ENCODE measurements at regions not wholly inside any gene's neighbourhood (a gene's known extent, or its start where the extent isn't known, plus 50 kb on each side); places are given as distances from the start of the nearest gene placed in this dataset.
"Not testable (repeated sequence)": the region's sequence is repeated elsewhere in the genome, so short reads cannot be mapped to it uniquely, and the experiment has no call there.

DNA sequence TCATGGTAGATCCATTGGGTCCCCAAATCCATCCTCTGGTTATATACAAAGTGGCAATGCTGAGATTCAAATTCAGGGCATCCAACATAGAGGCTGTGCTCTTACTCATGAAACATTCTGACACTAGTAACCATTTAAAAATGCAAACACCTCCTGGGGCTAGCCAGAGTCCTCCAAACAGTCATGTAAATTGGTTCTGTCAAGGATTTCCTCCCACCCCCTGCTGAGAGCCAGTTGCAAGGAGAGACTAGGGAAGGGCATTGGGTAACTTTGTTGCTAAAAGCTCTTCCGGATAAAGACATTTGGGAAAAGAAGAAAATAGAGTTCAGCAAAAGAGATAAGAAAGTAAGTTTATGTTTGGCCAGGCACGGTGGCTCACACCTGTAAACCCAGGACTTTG lies 58.3 kb downstream of the ART5 start:
- peaks cover 43% of the 10 kb centered on the region for H3K27me3 Mint-ChIP-seq
- ATAC-seq; H3K4me1 Mint-ChIP-seq; H3K4me3 Mint-ChIP-seq; H3K9me3 Mint-ChIP-seq; H3K36me3 Mint-ChIP-seq (ENCODE audit: low read depth); H3K27ac Mint-ChIP-seq; DNase-seq: not testable (repeated sequence)

DNA sequence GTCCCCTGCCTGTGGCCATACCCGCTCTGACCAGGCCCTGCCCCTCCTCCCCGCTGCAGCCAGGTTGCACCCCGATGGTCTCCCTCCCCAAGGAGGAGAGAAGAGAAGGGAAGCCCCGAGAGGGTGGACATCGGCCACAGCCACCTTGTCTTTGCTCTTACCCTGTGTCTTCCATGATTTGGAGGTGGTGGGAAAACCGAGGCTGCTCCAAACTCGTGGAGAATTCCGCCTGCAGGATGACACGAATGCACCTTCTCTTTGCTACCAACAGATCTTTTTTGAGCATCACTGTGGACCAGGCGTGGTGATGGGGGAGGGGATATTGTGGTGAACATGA lies 60.4 kb downstream of the ART5 start:
- not testable (repeated sequence) for H3K36me3 Mint-ChIP-seq (ENCODE audit: low read depth); DNase-seq; H3K4me1 Mint-ChIP-seq; ATAC-seq; H3K9me3 Mint-ChIP-seq
- H3K27me3 Mint-ChIP-seq, result peaks cover 42% of the 10 kb centered on the region
- H3K27ac Mint-ChIP-seq, result peak overlapping the region; percentile 40
- H3K4me3 Mint-ChIP-seq, result peak overlapping the region; percentile 38

DNA sequence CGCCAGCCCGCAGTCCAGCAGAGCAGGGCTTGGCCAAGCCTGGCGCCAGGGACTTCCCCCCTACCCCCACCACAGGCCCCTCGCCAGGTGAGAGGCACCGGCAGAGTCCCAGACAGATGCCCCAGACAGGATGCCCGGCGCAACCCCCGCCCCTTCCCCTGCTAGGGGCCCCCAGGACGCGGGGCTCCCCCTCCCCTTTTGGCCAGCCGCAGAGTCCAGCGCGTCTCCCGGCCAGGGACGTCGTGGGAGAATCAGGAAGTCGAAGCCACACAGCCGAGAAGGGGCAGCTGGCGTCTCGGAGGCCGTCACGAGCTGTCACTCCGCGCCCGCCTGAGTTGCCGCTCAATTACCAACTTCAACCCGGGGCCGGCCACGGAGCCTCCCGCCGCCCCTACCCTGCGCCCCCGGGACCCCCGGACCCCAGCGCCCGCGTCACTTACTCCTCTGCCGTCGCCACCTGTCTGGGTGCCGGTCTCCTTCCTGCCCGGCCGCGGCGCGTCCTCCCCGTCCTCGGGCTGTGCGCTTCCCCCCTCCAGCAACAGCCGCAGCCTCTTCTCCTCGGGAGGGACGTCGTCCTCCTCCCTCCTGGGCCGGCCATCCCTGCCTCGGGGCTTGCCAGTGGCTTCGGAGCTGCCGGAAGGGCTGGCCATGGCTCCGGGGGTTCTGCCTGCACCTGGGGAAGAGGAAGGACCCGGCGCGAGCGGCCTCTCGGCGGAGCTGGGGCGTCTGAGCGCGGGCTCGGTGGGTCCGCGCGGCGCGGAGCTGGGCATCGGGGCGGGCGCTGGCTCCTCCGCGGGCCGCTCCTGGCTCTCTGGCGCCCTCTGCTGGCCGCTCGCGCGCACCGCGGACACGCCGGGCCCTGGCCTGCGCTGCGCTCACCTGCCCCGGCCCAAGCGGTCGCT lies 61.1 kb downstream of the ART5 start:
- not testable (repeated sequence) for ATAC-seq; H3K36me3 Mint-ChIP-seq (ENCODE audit: low read depth); H3K27ac Mint-ChIP-seq; H3K4me1 Mint-ChIP-seq; H3K9me3 Mint-ChIP-seq
- Mint-ChIP-seq H3K27me3 (peaks cover 40% of the 10 kb centered on the region), H3K4me3 (peak overlapping the region; percentile 38)
- peak; percentile 73 for DNase-seq

DNA sequence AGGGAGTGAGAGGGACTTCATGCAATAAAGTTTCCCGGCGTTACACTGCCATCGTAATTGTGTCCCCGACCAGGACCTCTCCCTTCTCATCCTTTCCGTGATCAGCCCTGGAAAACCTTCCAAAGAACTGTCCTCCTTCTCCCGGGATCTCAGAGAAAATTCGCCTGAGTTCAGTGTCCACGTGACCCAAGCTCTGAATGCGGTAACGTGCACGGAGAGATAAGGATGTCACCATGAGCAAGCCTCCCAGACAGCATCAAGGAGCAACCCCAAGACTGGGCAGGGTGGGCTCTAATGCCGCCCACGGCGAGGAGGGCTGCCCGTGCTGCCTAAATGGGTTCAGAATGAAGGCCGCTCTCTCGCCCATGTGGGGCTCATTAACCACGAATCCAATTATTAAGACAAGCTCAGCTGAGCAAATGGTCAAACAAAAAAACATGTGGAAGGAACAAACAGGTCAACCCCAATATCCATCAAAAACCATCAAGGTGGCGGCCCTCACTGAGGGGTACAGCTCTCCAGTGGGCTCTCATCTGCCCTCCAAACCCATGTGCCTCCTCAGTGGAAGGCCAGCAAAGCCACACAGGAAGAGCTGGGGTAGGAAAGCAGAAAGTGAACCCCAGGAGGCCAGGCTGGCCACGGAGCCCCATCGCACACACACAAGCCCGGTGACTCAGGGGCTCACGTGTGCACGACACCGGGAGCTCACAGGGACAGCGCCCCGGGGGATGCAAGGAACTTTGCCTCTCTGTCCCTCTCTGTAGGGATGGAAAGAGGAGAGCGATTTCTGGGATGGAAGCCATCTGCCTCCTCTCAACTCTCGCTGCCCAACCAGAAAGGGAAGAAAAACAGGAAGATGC lies 62.0 kb downstream of the ART5 start:
- not testable (repeated sequence) for DNase-seq; H3K9me3 Mint-ChIP-seq; H3K4me1 Mint-ChIP-seq; H3K36me3 Mint-ChIP-seq (ENCODE audit: low read depth); H3K27ac Mint-ChIP-seq; ATAC-seq
- Mint-ChIP-seq H3K4me3 (peak overlapping the region; percentile 36), H3K27me3 (peaks cover 41% of the 10 kb centered on the region)

DNA sequence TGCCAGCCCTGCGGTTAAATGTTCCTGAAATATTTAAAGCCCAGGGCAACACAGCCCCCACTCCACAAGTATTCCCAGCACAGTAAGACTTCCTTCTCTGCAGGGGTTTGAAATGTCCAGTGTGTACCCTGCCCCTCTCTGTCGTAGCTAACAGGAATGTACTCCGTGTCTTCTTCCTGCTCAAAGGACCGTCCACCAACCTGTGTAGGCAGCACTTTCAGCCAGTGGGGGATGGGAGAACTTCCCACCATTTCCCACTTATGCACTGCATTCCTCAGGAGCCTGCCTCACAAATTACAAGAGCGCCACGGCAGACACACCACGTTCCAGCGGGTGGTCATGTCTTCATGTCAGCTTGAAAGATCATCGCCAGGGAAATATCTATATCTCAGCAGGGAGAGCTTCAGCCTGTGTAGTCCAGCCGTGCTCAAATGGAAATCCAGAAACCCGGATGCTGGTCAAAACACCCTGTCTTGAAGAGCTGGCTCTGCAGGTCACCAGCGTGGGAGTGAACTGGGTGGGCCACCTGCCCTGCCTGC lies 65.7 kb downstream of the ART5 start:
- ATAC-seq; H3K36me3 Mint-ChIP-seq (ENCODE audit: low read depth); H3K9me3 Mint-ChIP-seq; H3K4me3 Mint-ChIP-seq; H3K4me1 Mint-ChIP-seq; DNase-seq; H3K27ac Mint-ChIP-seq: not testable (repeated sequence)
- H3K27me3 Mint-ChIP-seq, result peaks cover 27% of the 10 kb centered on the region

DNA sequence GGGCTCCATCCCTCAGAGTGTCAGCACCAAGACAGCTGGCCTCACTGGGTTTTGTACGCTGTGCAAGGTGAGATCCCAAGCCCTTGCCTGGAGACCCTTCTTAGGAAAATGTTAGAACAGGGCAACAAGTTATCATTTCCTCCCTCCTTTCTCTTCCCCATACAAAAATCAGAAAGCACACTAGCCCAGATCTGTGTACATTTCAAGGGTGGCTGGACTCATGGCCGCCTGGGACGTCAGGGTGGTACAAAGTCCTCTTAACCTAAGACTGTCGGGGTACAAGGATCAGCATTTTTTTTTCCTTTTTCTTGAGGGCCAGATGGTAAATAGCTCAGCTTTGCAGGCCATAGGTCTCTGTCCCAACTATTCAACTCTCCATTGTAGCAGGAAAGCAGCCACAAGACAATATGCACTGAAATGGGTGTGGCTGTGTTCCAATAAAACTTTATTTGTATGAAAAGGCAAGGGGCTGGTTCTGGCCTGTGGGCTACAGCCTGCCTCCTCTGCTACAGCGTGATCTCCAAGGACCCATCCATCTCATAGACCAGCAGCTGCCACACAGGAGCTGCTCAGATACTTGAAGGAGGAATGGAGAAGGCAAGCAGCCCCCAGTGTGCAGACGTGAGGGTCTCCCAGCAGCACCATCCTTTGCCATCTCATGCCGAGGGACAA lies 68.7 kb downstream of the ART5 start:
- not testable (repeated sequence) for ATAC-seq, H3K4me1 Mint-ChIP-seq, H3K27ac Mint-ChIP-seq

DNA sequence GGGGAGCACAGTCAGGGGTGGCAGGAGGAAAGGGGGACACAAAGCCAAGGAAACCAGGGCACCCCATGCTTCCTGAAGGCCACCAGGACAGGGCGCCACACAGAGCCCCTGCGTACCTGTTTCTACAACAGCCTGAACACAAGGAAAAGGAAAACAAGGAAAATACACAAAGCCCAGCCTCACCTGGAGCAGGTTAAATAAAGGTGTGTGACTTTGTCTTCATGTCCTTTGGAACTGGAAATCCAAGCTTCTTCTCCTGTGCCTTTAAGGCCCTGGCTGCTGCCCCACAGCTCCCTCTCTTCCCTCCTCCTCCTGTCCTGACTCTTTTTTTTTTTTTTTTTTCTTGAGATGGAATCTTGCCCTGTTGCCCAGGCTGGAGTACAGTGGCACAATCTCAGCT lies 70.0 kb downstream of the ART5 start:
- H3K36me3 Mint-ChIP-seq (ENCODE audit: low read depth); ATAC-seq; H3K27ac Mint-ChIP-seq; DNase-seq; H3K4me3 Mint-ChIP-seq; H3K27me3 Mint-ChIP-seq; H3K4me1 Mint-ChIP-seq; H3K9me3 Mint-ChIP-seq: not testable (repeated sequence)

More for the DNA sequence above, 68.7 kb downstream of the ART5 start:
- not testable (repeated sequence) for DNase-seq; H3K36me3 Mint-ChIP-seq (ENCODE audit: low read depth); H3K27me3 Mint-ChIP-seq; H3K4me3 Mint-ChIP-seq; H3K9me3 Mint-ChIP-seq

DNA sequence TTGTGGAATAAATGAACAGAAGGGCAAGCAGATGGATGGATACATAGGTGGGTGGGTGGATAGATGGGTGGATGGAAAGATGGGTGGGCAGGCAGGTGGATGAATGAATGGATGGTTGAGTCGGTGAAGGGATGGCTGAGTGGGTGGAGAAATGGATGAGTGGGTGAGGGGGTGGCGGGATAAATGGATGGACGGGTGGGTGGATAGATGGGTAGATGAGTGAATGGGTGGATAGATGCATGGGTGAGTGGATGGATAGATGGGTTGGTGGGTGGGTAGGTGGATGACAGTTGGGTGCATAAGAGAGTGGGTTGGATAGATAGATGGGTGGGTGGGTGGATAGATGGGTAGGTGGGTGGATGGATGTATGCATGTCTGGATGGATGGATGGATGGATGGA lies 76.0 kb downstream of the ART5 start:
- not testable (repeated sequence) for DNase-seq; H3K4me3 Mint-ChIP-seq; H3K36me3 Mint-ChIP-seq (ENCODE audit: low read depth); H3K9me3 Mint-ChIP-seq; ATAC-seq; H3K4me1 Mint-ChIP-seq; H3K27ac Mint-ChIP-seq
- H3K27me3 Mint-ChIP-seq, result peaks cover 10% of the 10 kb centered on the region

DNA sequence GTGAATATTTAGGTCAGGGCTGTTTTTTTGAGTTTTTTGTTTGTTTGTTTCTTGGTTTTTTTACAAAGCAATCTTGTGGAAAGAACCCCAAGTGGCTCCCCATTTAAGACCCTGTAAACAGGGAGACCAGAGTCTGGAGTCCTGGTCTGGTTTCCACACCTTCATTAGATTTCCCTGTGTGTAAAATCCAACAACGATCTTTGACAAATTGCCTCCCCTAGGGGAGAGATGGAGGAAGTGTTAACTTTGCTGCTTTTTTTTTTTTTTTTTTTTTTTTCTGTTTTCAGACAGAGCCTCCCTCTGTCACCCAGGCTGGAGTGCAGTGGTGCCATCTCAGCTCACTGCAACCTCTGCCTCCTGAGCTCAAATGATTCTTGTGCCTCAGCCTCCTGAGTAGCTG lies 77.4 kb downstream of the ART5 start:
- not testable (repeated sequence) for H3K27ac Mint-ChIP-seq, ATAC-seq, H3K4me3 Mint-ChIP-seq

DNA sequence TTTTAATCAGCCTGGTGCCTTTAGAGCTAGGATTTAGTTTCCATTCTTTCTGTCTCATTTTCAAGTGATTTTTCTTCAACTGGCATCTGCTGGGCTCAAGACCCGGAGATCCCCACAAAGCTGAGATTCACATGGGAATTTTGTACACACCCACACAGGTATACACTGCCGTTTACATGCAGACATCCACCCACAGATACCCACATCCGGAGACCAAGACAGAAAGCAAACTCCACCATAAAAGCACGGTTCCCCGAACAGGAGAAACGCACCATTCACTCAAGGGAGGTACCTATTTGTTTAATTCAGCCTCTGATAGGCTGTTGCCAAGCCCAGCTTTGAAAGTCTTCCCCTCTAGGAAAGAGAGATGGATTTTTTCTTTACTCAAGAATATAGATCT lies 87.2 kb downstream of the ART5 start:
- ATAC-seq, H3K4me1 Mint-ChIP-seq, H3K9me3 Mint-ChIP-seq: not testable (repeated sequence)

More for the DNA sequence above, 77.4 kb downstream of the ART5 start:
- H3K4me1 Mint-ChIP-seq; H3K9me3 Mint-ChIP-seq; H3K36me3 Mint-ChIP-seq (ENCODE audit: low read depth); DNase-seq: not testable (repeated sequence)
- H3K27me3 Mint-ChIP-seq, result peaks cover 10% of the 10 kb centered on the region

DNA sequence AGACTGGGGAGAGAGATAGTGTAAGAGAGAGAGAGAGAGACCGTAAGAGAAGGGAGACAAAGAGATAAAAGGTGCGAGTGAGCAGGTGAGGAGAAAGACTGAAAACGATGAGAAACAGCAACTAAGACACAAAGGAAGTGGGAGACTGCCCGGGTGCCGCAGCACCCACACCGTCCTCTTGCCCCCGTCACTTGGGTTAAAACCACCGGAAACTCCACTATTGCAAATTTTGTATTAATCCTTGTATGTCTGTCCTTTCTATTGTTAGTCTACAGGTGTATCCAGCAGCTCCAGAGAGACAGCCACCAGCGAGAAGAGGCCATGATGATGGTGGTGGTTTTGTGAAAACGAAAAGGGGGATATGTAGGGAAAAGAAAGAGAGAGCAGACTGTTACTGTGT lies 96.8 kb downstream of the ART5 start:
- not testable (repeated sequence) for ATAC-seq; H3K4me1 Mint-ChIP-seq; H3K9me3 Mint-ChIP-seq; H3K36me3 Mint-ChIP-seq (ENCODE audit: low read depth); DNase-seq
- Mint-ChIP-seq H3K27ac (peak overlapping the region; percentile 70), H3K4me3 (peak overlapping the region; percentile 66), H3K27me3 (peaks cover 10% of the 10 kb centered on the region)

More for the DNA sequence above, 87.2 kb downstream of the ART5 start:
- Mint-ChIP-seq H3K27ac (peak overlapping the region; percentile 53), H3K27me3 (peaks cover 12% of the 10 kb centered on the region), H3K4me3 (peak overlapping the region; percentile 53)
- DNase-seq; H3K36me3 Mint-ChIP-seq (ENCODE audit: low read depth): not testable (repeated sequence)

DNA sequence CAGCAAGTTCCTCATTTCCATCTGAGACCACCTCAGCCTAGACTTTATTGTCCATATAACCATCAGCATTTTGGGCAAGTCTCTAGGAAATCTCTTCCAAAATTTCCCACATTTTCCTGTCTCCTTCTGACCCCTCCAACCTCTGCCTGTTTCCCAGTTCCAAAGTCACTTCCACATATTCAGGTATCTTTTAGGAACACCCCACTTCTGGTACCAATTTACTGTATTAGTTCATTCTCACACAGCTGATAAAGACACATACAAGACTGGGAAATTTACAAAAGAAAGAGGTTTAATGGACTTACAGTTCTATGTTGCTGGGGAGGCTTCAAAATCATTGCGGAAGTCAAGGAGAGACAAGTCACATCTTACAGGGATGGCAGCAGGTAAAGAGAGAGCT lies 103.6 kb downstream of the ART5 start:
- H3K4me3 Mint-ChIP-seq; DNase-seq; H3K4me1 Mint-ChIP-seq; H3K36me3 Mint-ChIP-seq (ENCODE audit: low read depth); ATAC-seq; H3K27ac Mint-ChIP-seq: not testable (repeated sequence)
- peaks cover 15% of the 10 kb centered on the region for H3K27me3 Mint-ChIP-seq
- peaks cover 29% of the 10 kb centered on the region for H3K9me3 Mint-ChIP-seq

DNA sequence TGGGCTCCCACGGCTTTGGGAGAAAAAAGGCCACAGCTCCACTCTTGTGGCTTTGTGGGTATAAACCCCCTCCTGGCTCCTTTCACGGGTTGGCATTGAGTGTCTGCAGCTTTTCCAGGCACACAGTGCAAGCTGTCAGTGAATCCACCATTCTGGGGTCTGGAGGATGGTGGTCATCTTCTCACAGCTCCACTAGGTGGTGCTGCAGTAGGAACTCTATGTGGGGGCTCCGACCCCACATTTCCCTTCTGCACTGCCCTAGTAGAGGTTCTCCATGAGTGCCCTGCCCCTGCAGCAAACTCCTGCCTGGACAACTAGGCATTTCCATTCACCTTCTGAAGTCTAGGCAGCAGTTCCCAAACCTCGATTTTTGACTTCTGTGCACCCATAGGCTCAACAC lies 104.5 kb downstream of the ART5 start:
- Mint-ChIP-seq H3K9me3 (peaks cover 29% of the 10 kb centered on the region), H3K27me3 (peaks cover 15% of the 10 kb centered on the region)
- DNase-seq; H3K4me3 Mint-ChIP-seq; H3K36me3 Mint-ChIP-seq (ENCODE audit: low read depth); H3K4me1 Mint-ChIP-seq; H3K27ac Mint-ChIP-seq; ATAC-seq: not testable (repeated sequence)

DNA sequence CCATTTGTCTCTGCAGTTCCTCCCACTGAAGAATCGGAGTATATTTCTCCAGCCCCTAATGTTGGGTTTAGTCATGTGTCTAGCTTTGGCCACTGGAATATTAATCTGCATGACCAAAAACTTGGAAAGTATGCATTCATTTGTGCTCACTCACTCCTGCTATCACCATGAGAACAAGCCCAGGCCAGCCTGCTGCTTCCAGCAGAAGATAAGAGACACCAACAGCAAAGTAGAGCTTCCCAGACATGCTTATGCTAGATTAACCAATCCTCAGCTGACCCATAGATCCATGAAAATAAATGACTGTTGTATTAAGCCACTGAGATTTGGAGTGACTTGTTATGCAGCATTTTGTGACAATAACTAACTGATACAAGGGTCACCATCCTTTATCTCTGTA lies 108.8 kb downstream of the ART5 start:
- not testable (repeated sequence) for H3K4me1 Mint-ChIP-seq; H3K36me3 Mint-ChIP-seq (ENCODE audit: low read depth); DNase-seq

More for the DNA sequence above, 108.8 kb downstream of the ART5 start:
- Mint-ChIP-seq H3K9me3 (peaks cover 20% of the 10 kb centered on the region), H3K27me3 (peaks cover 11% of the 10 kb centered on the region)
- H3K4me3 Mint-ChIP-seq, H3K27ac Mint-ChIP-seq, ATAC-seq: not testable (repeated sequence)

Data from activated naive CD8-positive, alpha-beta T cell treated with anti-CD3 and anti-CD28 coated beads, Interleukin-2, amount 50 U/mL, for 24 hours (primary cell).